ENCODE measurements at regions not wholly inside any gene's neighbourhood (a gene's known extent, or its start where the extent isn't known, plus 50 kb on each side); places are given as distances from the start of the nearest gene placed in this dataset.
A peak's percentile ranks its signal among the peaks of the same experiment; 100 is the strongest.

- DNase-seq: no peak
These were observed 222.1 kb upstream of the RPL34 start for GRCh38 chr4:108398316-108398715.

GRCh38 chr4:108397850-108398249, 222.5 kb upstream of the RPL34 start:
- no peak for DNase-seq

GRCh38 chr4:108396900-108397497, 223.4 kb upstream of the RPL34 start:
- no peak for DNase-seq

DNA sequence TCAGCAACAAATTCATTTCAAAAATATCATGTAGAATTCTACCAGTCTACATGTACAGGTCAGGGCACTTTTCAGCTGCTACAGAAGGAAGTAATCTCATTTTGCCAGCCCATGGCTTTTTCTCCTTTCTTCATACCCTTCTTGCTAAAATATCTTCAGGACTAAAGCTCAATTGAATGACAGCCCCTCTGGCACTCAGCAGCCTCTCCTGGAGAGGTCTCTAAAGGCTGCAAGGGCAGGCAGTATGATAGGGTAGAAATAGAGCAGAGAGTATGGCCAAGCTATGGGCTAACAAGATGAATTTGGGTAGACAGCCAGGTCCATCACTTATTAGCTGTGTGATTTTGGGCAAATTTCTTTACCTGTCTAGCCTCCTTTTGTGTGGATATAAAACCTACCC, 224.6 kb upstream of the RPL34 start:
- no peak for DNase-seq

- no peak for DNase-seq
These were observed 225.2 kb upstream of the LEF1 start for GRCh38 chr4:108393890-108394472.

DNA sequence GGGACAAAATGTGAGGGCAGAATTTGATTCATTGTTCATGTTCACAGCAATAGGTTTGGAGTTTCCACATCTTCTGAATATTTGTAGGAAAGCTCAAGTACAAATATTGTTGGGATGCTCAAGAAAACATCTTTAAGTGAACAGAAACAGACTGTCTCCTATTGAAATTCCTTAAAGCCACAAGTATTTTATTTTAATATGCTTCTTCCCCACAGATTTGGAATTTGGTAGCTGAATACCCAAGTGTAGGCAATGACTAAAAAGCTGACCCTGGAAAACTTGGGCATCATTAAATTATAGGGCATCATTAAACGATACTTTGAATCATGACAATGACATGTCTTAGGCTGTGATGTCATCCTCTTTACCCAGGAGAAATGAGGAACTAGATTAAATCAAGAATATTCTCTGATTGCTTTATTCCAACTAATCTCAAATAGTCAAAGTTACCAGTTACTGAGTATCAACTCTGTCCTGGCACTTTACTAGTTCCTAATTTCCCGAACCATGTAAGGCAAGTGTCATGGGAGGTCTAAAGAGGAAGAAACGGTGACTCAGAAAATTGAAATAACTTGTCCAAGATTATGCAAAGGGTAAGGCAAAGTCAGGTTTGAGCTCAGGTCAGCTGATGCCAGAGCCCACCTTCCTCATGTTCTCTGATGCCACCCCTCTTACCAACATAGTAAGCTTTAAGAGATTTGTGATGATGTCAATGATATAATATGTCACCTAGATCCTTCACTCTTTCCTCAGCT, 223.1 kb upstream of the LEF1 start:
- no peak for DNase-seq

DNA sequence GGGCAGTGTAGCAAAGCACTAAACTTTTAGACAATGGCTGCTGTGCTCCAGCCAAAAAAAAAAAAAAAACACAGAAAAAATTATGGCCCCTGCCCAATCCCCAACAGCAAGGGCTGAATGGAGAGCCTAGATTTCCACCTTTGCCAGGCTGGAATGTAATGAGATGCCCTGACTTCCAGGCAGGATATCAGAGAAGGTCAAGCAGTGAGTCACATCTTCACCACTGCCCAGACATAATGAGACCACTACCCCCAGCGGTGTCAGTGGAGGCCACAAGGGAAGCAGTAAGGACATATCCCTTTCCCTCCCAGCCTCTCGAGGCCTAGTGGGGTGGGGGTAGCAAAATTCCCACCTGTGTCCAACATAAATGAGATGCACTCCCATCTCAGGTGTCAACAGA, 216.3 kb upstream of the LEF1 start:
- DNase-seq: no peak

DNA sequence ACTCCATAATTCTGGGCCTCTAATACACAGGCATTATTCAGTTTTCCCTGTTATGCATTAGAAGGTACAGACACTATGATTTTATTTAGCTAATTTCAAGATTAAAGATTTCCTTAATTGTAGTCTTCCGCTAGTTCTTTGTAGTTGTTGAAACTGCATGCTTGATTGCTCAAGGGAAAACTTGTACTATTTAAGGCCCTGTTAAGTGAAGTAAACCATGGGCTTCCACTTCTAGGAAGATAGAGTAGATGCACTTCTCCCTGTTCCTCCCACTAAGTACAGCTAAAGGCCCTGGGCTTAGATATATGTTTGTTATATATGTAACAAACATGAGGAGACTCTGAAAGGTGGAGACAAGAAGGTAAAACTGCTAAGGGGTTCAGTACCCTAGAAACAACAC, 215.8 kb upstream of the LEF1 start:
- no peak for DNase-seq

GRCh38 chr4:108383157-108383556, 214.4 kb upstream of the LEF1 start:
- DNase-seq: no peak

- DNase-seq: no peak
These were observed 214.0 kb upstream of the LEF1 start for GRCh38 chr4:108382751-108383150.

- DNase-seq: no peak
These were observed 209.4 kb upstream of the LEF1 start for GRCh38 chr4:108378164-108378563.

DNA sequence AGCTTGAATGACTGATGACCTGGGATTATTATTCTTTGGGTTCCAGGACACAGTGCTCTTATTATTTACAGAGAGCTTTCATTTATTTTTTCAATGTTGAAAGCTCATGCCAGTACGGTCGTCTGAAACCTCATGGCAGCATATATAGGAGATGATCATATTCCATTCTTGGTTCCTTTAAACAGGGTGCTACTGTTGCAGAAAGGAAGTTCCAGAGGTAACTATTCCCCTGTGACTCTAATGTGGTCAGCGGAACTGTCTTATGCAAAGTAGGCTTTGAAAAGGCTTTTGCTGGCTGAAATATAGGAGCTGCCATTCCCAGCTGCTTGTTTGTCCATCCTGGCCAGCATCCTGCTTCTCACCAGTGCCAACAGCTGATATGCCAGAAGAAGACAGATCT, 208.3 kb upstream of the LEF1 start:
- DNase-seq: no peak

DNA sequence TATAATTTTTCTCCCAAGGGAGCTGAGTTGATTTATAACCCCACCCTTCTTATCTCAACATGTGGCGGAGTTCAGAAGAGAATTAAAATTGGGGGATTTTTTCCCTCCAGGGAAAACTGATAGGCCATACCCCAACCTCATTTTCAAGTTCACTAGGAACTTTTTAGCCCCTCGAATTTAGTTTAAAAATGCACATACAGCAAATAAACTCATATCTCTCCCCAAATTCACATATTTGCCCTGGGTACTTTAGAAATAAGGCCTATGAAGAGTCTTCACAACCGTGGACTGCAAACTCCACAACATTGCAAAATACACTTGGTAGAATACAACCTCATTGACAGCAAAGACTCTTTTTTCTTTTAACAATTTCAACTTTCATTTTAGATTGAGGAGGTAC, 206.7 kb upstream of the LEF1 start:
- DNase-seq: no peak

DNA sequence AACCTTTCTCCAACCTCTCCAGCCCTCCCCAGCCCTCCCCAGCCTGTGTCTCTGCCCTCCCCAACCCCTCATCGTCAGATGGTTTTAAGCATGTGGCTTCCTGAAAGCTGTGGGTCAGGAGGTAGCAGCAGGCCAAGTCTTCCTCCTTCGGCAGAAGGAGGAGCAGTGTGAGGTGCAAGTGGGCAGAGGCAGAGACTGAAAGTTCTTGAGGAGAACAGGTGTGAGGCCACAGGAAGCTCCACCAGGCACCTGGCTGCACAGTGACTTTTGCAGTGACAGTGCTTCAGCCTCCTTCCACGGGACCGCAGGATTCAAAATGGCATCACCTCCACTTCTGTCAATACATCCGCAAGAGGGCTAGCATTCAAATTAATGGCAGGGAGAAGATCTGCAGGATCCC, 203.9 kb upstream of the LEF1 start:
- DNase-seq: peak; percentile 10

- no peak for DNase-seq
These were observed 202.6 kb upstream of the LEF1 start for GRCh38 chr4:108371282-108371681.

- DNase-seq: no peak
These were observed 201.8 kb upstream of the LEF1 start for GRCh38 chr4:108370291-108371141.

DNA sequence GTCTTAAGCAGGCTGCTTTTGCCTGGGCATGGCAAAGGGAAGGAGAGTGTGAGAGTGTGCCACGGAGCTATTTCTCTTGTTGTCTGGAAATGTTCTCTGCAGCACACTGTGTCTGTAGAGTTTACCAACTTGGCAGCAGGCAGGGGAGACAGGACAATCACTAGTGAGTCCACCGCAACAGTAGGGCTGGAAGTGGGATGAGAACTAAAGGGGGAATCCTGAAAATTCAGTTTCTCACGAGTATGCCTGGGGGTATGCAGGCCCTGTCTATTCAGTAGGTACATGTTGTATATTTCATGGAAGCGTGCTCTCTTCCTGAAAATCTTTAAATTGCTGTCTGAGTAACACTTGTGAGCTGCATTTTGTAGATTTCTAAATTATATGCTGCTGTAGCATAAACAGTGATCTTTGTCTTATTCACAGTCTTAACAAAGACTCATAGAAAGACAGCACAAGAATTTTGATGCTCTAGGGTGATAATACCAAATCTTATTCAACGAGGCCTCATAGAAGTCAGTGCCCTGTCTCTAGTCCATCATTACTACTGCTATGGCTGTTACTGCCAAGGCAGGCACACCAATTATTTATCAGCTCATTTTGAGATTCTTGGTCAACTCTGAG, 200.4 kb upstream of the LEF1 start:
- DNase-seq: no peak

DNA sequence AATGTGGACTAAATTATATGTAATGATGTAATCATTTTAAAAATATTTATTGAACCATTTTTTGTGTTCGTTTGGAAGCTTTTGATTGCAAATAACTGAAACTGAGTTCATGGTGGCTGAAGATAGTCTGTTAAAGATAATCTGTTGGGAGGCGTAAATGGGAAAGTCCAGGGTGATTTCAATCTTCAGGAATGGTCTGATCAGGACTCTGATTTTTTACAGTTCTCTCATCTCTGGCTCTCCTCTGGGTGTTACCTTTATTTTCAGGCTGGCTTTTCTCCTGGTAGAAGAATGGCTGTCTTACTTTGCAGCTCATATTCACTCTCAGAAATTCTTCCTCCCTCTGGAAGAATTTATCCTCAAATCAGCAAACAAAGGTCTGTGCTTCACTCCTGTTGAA, 199.0 kb upstream of the LEF1 start:
- DNase-seq: no peak

DNA sequence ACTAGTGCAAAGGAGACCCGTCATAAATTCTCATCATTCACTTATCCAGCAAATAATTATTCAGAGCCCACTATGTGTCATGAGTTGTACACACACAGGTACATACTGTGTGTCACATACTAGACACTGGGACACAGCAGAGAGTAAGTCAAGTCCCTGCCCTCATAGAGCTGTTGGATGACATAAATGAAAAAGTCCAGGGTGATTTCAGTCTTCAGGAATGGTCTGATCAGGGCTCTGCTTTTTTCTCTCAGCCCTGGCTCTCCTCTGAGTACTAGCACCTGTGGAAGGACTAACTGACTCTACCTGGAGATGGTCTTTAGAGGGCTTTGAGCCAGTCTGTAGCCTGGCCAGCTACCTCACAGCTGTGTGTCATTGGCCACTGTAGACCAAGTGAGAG, 198.0 kb upstream of the LEF1 start:
- DNase-seq: no peak

- no peak for DNase-seq
These were observed 196.8 kb upstream of the LEF1 start for GRCh38 chr4:108365551-108365950.

DNA sequence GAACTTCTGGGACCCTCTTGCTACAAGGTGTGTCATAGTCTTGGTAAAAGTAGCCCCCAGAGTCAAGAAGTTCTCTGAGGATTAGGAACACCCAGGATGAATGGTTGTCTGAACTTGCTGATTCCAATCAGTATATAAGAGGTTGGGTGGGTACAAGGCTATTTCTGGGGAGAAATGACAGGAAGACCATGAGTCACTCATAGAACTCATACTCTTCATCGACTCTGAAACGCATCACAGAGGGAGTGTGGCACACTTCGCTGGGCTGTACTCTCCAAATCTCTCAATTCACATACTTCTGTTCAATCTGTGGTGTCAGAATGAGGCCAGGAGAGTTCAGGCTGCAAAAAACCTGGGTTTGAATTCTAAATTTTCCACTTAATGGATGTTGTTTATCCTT, 193.2 kb upstream of the LEF1 start:
- no peak for DNase-seq

DNA sequence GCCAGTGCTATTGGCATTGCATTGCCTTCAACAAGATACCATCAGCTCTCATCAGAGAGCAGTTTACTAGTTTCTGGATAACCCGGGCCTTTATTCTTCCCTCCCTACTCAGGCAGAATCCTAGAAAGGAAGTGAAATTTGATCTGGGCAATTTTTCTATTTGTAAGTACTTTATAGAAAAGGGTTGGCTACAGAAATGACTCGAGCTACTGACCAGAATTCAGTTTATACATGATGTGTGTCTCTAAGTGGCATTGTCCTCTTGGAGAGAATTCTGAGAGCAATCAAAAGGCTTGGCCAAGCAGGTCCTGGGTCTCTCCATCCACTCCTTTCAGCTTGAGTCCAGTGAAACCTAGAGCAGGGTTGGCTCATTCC, 192.7 kb upstream of the LEF1 start:
- no peak for DNase-seq

GRCh38 chr4:108360754-108361445, 192.2 kb upstream of the LEF1 start:
- no peak for DNase-seq

All from activated effector memory CD4-positive, alpha-beta T cell treated with Interleukin-2 at 50 U/mL for 16 hours (primary cell).